IMR-90 (cell line): ENCODE measurements at regions not wholly inside any gene's neighbourhood (a gene's known extent, or its start where the extent isn't known, plus 50 kb on each side); places are given as distances from the start of the nearest gene placed in this dataset.

Source experiments
- CEBPB ChIP-seq: IDR thresholded peaks from 2 replicates; pipeline ENCODE4 v1.6.1; 2012; ENCODE audit warnings: low read depth, low read length, improper control_type of control experiment
- CHD1 ChIP-seq: IDR thresholded peaks from 2 replicates; pipeline ENCODE4 v1.6.1; 2012; ENCODE audit warnings: low read depth, low read length, improper control_type of control experiment
- CTCF ChIP-seq: conservative IDR thresholded peaks from 2 replicates; pipeline ENCODE4 v1.5.1; 2012; ENCODE audit warnings: mild to moderate bottlenecking, low read depth, low read length, improper control_type of control experiment
- ELK1 ChIP-seq: fragments of 150-350 bp; IDR thresholded peaks from 2 replicates; pipeline ENCODE4 v1.6.1; 2016; ENCODE audit warnings: low read depth, mild to moderate bottlenecking, low read length, moderate library complexity, borderline replicate concordance
- FOS ChIP-seq: fragments of 150-350 bp; IDR thresholded peaks from 2 replicates; pipeline ENCODE4 v1.6.1; 2016; ENCODE audit warnings: low read depth, low read length
- MAZ ChIP-seq: IDR thresholded peaks from 2 replicates; pipeline ENCODE4 v1.6.1; 2012; ENCODE audit warnings: low read depth, mild to moderate bottlenecking, low read length, improper control_type of control experiment, moderate library complexity, borderline replicate concordance
- MXI1 ChIP-seq: IDR thresholded peaks from 2 replicates; pipeline ENCODE4 v1.6.1; 2012; ENCODE audit warnings: low read depth, mild to moderate bottlenecking, low read length, moderate library complexity, borderline replicate concordance
- NFE2L2 ChIP-seq: fragments of 150-350 bp; IDR thresholded peaks from 2 replicates; pipeline ENCODE4 v1.6.1; 2016; ENCODE audit warnings: low read depth, mild to moderate bottlenecking, low read length
- POLR2A ChIP-seq: IDR thresholded peaks from 2 replicates; pipeline ENCODE4 v1.6.1; 2012; ENCODE audit warnings: mild to moderate bottlenecking, low read depth, low read length
- RAD21 ChIP-seq: IDR thresholded peaks from 2 replicates; pipeline ENCODE4 v1.6.1; 2012; ENCODE audit warnings: low read length, improper control_type of control experiment
- RCOR1 ChIP-seq: IDR thresholded peaks from 2 replicates; pipeline ENCODE4 v1.6.1; 2012; ENCODE audit warnings: mild to moderate bottlenecking, low read length, improper control_type of control experiment; ENCODE audit not compliant: insufficient replicate concordance
- RFX5 ChIP-seq: IDR thresholded peaks from 2 replicates; pipeline ENCODE4 v1.8.0; 2012; ENCODE audit warnings: low read depth, mild to moderate bottlenecking, low read length, moderate library complexity
- SMC3 ChIP-seq: fragments of 150-350 bp; IDR thresholded peaks from 2 replicates; pipeline ENCODE4 v1.6.1; 2016; ENCODE audit warnings: low read depth, mild to moderate bottlenecking, antibody characterized with exemption, low read length, moderate library complexity
- USF2 ChIP-seq: fragments of 150-350 bp; IDR thresholded peaks from 2 replicates; pipeline ENCODE4 v1.6.1; 2017; ENCODE audit warnings: mild to moderate bottlenecking, antibody characterized with exemption, low read length, low read depth

GRCh38 chr2:16907645-16908282 is 242.1 kb upstream of the CYRIA start:
- TF ChIP-seq CTCF (no peak), POLR2A (no peak), ELK1 (no peak), RCOR1 (no peak), CEBPB (no peak), SMC3 (no peak), MXI1 (no peak), RAD21 (no peak), RFX5 (no peak), FOS (no peak), USF2 (no peak), NFE2L2 (no peak), MAZ (no peak), CHD1 (no peak)
